ENCODE measurements at regions not wholly inside any gene's neighbourhood (a gene's known extent, or its start where the extent isn't known, plus 50 kb on each side); places are given as distances from the start of the nearest gene placed in this dataset.

DNA sequence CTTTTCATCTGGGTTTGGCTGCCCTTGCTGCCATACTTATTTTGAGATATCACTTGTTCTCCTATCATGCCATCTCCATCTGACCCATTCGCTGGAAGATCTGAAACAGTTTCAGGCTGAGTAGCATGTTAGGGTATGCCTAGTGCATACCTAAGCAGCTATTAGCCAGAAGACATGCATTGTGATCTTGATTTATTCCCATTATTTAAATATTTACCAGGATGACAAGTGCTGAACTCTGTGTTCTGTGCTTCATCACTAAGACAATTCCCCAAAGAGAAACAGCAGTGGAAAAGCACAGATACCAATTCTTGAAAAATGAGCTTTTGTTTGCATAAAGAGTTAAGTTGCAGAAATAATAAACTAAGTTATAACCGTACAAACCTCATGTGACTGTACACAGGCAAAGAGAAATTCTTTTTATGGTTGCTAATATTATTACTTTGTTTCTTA is 271.0 kb upstream of the ARSJ start:
- TF ChIP-seq, protein P1, sequence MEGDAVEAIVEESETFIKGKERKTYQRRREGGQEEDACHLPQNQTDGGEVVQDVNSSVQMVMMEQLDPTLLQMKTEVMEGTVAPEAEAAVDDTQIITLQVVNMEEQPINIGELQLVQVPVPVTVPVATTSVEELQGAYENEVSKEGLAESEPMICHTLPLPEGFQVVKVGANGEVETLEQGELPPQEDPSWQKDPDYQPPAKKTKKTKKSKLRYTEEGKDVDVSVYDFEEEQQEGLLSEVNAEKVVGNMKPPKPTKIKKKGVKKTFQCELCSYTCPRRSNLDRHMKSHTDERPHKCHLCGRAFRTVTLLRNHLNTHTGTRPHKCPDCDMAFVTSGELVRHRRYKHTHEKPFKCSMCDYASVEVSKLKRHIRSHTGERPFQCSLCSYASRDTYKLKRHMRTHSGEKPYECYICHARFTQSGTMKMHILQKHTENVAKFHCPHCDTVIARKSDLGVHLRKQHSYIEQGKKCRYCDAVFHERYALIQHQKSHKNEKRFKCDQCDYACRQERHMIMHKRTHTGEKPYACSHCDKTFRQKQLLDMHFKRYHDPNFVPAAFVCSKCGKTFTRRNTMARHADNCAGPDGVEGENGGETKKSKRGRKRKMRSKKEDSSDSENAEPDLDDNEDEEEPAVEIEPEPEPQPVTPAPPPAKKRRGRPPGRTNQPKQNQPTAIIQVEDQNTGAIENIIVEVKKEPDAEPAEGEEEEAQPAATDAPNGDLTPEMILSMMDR (conservative IDR thresholded peaks at IDR 0.05; ENCODE audit: low read depth, low read length): no peak
- no peak for TF ChIP-seq EZH2 (IDR thresholded peaks at IDR 0.05; ENCODE audit: borderline replicate concordance, low read depth, low read length, poor library complexity, severe bottlenecking)
